Activated CD8-positive, alpha-beta T cell treated with anti-CD3 and anti-CD28 coated beads, Interleukin-2, amount 10 ng/mL, durations not matched to agents 7 days and 5 days (primary cell): ENCODE measurements at regions not wholly inside any gene's neighbourhood (a gene's known extent, or its start where the extent isn't known, plus 50 kb on each side); places are given as distances from the start of the nearest gene placed in this dataset.

ENCODE experiments used
- ATAC-seq: fragments of 150-1000 bp; cut with Tn5 transposase; one replicate; pipeline ENCODE4 v1.10.0; 2021; ENCODE audit warnings: moderate library complexity
- CTCF ChIA-PET: fragments of 350-600 bp; sonication (Branson Sonifier 250); formaldehyde crosslinking; loops from one replicate; lab custom pipeline; 2021; ENCODE audit warnings: antibody characterized with exemption; lab: Charles Lee
- POLR2A ChIA-PET: fragments of 350-600 bp; sonication (Branson Sonifier 250); formaldehyde crosslinking; loops from one replicate; lab custom pipeline; 2021; ENCODE audit warnings: antibody characterized with exemption; lab: Charles Lee
- DNase-seq: peaks from one replicate; pipeline ENCODE4 v3.0.0-alpha.2; 2020
- H3K27ac Mint-ChIP-seq: one replicate; pipeline ENCODE4 v1.8.0; 2021; ENCODE audit warnings: mild to moderate bottlenecking, mixed read lengths
- H3K27me3 Mint-ChIP-seq: one replicate; pipeline ENCODE4 v1.8.0; 2021; ENCODE audit warnings: low read depth, mixed read lengths
- H3K36me3 Mint-ChIP-seq: one replicate; pipeline ENCODE4 v1.8.0; 2021; ENCODE audit warnings: low read depth, mixed read lengths
- H3K4me1 Mint-ChIP-seq: one replicate; pipeline ENCODE4 v1.8.0; 2021; ENCODE audit warnings: low read depth, mixed read lengths
- H3K4me3 Mint-ChIP-seq: one replicate; pipeline ENCODE4 v1.8.0; 2021; ENCODE audit warnings: mild to moderate bottlenecking, mixed read lengths
- H3K9me3 Mint-ChIP-seq: one replicate; pipeline ENCODE4 v1.8.0; 2022; ENCODE audit warnings: mixed read lengths; ENCODE audit not compliant: insufficient read depth

- H3K27me3 Mint-ChIP-seq = peaks cover 22% of the 10 kb centered on the region
- H3K36me3 Mint-ChIP-seq = no peaks in the 10 kb centered on the region
- DNase-seq (no peak), ATAC-seq (no peak)
- POLR2A ChIA-PET = interaction anchor here (1.0 kb wide), 1 partner anchor 223 kb away, joined by 3 read pairs; the partner anchor contains the start of gene CTNNB1
- H3K4me1 Mint-ChIP-seq = peaks cover 29% of the 10 kb centered on the region
- no peak overlapping the region for H3K27ac Mint-ChIP-seq
- H3K9me3 Mint-ChIP-seq = no peaks in the 10 kb centered on the region
- no peak overlapping the region for H3K4me3 Mint-ChIP-seq
- CTCF ChIA-PET = no interaction called here
Observed at GRCh38 chr3:40976241-40976640, 223.1 kb upstream of the CTNNB1 start.

GRCh38 chr3:40978442-40978841, 220.9 kb upstream of the CTNNB1 start:
- Mint-ChIP-seq H3K27ac (no peak overlapping the region), H3K4me1 (peaks cover 13% of the 10 kb centered on the region), H3K4me3 (no peak overlapping the region), H3K27me3 (peaks cover 34% of the 10 kb centered on the region), H3K9me3 (no peaks in the 10 kb centered on the region), H3K36me3 (no peaks in the 10 kb centered on the region)
- POLR2A ChIA-PET = no interaction called here
- no peak for DNase-seq
- ATAC-seq = no peak
- CTCF ChIA-PET = interaction anchor here (0.7 kb wide), 1 partner anchor 1100 kb away, joined by 3 read pairs; no protein-coding TSS in a partner anchor

GRCh38 chr3:40979962-40980361, 219.3 kb upstream of the CTNNB1 start:
- Mint-ChIP-seq H3K4me1 (peaks cover 10% of the 10 kb centered on the region), H3K4me3 (no peak overlapping the region), H3K27me3 (peaks cover 40% of the 10 kb centered on the region), H3K9me3 (no peaks in the 10 kb centered on the region), H3K27ac (no peak overlapping the region), H3K36me3 (no peaks in the 10 kb centered on the region)
- POLR2A ChIA-PET = no interaction called here
- ATAC-seq (no peak), DNase-seq (no peak)
- CTCF ChIA-PET = interaction anchor here (0.9 kb wide), 1 partner anchor 395 kb away, joined by 3 read pairs; no protein-coding TSS in a partner anchor

- ChIA-PET CTCF (interaction anchor here (0.9 kb wide), 1 partner anchor 396 kb away, joined by 3 read pairs; no protein-coding TSS in a partner anchor), POLR2A (no interaction called here)
- Mint-ChIP-seq H3K9me3 (no peaks in the 10 kb centered on the region), H3K27ac (no peak overlapping the region), H3K36me3 (no peaks in the 10 kb centered on the region), H3K4me1 (peaks cover 10% of the 10 kb centered on the region), H3K27me3 (peaks cover 40% of the 10 kb centered on the region), H3K4me3 (no peak overlapping the region)
- ATAC-seq = no peak
- DNase-seq = peak; percentile 38
Observed at GRCh38 chr3:40980467-40980866, 218.8 kb upstream of the CTNNB1 start.

- no peak overlapping the region for H3K27ac Mint-ChIP-seq
- POLR2A ChIA-PET = interaction anchor here (1.4 kb wide), 1 partner anchor 214 kb away, joined by 3 read pairs; the partner anchor contains the start of gene CTNNB1
- H3K27me3 Mint-ChIP-seq = peaks cover 41% of the 10 kb centered on the region
- ATAC-seq = no peak
- H3K4me3 Mint-ChIP-seq = no peak overlapping the region
- DNase-seq = no peak
- H3K4me1 Mint-ChIP-seq = peaks cover 10% of the 10 kb centered on the region
- CTCF ChIA-PET = no interaction called here
- H3K9me3 Mint-ChIP-seq = no peaks in the 10 kb centered on the region
- H3K36me3 Mint-ChIP-seq = no peaks in the 10 kb centered on the region
Observed at GRCh38 chr3:40985195-40985594, 214.1 kb upstream of the CTNNB1 start.

DNA sequence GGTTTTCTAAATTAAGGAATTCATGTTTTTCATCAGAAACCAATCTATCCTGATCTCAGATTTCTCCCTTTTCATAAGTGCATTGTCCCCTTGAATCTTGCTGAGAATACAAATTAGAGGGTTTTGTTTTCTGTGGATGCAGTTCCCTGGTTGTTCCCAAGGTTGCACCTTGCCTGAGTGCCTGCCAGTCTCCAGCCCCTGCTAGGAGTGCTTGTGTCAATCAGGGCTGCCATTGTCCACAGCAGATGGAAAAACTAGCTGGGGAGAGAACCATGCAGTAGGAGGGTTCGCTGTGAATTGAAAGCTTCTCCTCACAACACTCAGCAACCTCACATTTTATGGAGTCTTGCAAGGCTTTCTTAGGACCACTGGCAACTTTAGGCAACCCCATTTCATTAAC, 210.8 kb upstream of the CTNNB1 start:
- H3K9me3 Mint-ChIP-seq = no peaks in the 10 kb centered on the region
- no peak overlapping the region for H3K27ac Mint-ChIP-seq
- POLR2A ChIA-PET = no interaction called here
- H3K4me3 Mint-ChIP-seq = no peak overlapping the region
- CTCF ChIA-PET = no interaction called here
- H3K27me3 Mint-ChIP-seq = peaks cover 34% of the 10 kb centered on the region
- H3K36me3 Mint-ChIP-seq = no peaks in the 10 kb centered on the region
- DNase-seq = no peak
- H3K4me1 Mint-ChIP-seq = no peaks in the 10 kb centered on the region
- no peak for ATAC-seq

GRCh38 chr3:40989141-40990061, 209.9 kb upstream of the CTNNB1 start:
- ChIA-PET CTCF (no interaction called here), POLR2A (no interaction called here)
- Mint-ChIP-seq H3K9me3 (no peaks in the 10 kb centered on the region), H3K36me3 (no peaks in the 10 kb centered on the region), H3K27ac (no peak overlapping the region), H3K4me1 (no peaks in the 10 kb centered on the region), H3K27me3 (peaks cover 27% of the 10 kb centered on the region), H3K4me3 (no peak overlapping the region)
- DNase-seq (no peak), ATAC-seq (no peak)

DNA sequence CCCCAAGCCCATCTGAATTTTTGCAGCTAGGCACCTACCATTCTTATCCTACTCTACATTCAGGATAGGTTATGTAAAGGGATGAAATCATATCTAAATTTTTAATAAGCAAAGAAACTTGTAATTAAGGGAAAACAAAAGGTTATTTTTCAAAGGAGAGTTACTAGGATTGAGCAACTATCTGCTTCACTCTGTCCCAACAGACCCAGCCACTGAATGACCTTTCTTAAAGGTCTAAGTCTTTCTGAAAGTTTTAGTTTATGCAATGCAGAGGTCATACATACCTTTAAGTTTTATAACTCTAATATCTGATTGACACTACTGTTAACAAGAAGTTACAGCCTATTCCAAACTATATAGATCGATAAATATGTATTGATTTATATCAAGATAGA, 209.2 kb upstream of the CTNNB1 start:
- DNase-seq = no peak
- Mint-ChIP-seq H3K27me3 (peaks cover 24% of the 10 kb centered on the region), H3K4me1 (no peaks in the 10 kb centered on the region), H3K4me3 (no peak overlapping the region), H3K27ac (no peak overlapping the region), H3K9me3 (no peaks in the 10 kb centered on the region), H3K36me3 (no peaks in the 10 kb centered on the region)
- ChIA-PET CTCF (no interaction called here), POLR2A (no interaction called here)
- ATAC-seq = no peak

DNA sequence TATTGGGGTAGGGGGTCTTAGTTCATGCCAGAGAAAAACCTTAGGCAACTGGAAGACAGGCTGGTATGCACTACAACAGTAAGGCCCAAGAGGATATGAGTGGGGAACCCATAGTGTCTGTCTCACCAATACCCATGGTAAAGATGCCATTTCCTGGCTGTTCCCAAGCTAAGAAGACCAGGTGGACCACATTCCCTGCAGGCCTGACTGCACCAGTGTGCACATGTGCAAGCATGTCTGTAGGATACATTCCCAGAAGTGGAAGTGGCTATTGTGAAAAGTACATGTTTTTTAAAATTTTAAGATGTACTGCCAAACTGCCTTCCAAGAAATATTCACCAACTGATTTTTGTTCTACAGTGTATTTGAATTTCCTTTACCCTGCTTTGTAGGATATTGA, 207.3 kb upstream of the CTNNB1 start:
- Mint-ChIP-seq H3K9me3 (no peaks in the 10 kb centered on the region), H3K4me1 (no peaks in the 10 kb centered on the region), H3K36me3 (no peaks in the 10 kb centered on the region), H3K4me3 (no peak overlapping the region), H3K27ac (no peak overlapping the region), H3K27me3 (peaks cover 14% of the 10 kb centered on the region)
- ChIA-PET CTCF (no interaction called here), POLR2A (no interaction called here)
- DNase-seq (no peak), ATAC-seq (no peak)

GRCh38 chr3:40994611-40995010, 204.7 kb upstream of the CTNNB1 start:
- Mint-ChIP-seq H3K36me3 (no peaks in the 10 kb centered on the region), H3K27me3 (peaks cover 7% of the 10 kb centered on the region), H3K4me3 (no peak overlapping the region), H3K9me3 (no peaks in the 10 kb centered on the region), H3K27ac (no peak overlapping the region), H3K4me1 (no peaks in the 10 kb centered on the region)
- no peak for ATAC-seq
- ChIA-PET POLR2A (no interaction called here), CTCF (no interaction called here)
- no peak for DNase-seq

DNA sequence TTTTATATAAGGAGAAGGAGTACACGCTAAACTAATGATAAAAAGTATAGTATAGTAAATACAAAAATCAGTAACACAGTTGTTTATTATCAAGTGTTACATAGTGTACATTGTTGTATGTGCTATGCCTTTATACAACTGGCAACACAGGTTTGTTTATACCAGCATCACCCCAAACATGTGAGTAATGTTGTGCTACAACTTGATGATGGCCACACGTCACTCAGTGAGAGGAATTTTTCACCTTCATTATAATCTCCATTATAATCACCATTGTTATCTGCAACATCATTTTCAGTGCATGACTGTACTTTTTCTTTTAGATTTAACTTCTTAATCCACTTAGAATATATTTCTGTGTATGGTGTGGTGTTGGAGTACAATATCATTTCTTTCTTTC, 204.0 kb upstream of the CTNNB1 start:
- Mint-ChIP-seq H3K27ac (no peak overlapping the region), H3K4me3 (no peak overlapping the region), H3K4me1 (no peaks in the 10 kb centered on the region), H3K9me3 (no peaks in the 10 kb centered on the region), H3K36me3 (no peaks in the 10 kb centered on the region), H3K27me3 (peaks cover 7% of the 10 kb centered on the region)
- POLR2A ChIA-PET = no interaction called here
- DNase-seq (no peak), ATAC-seq (no peak)
- CTCF ChIA-PET = no interaction called here

DNA sequence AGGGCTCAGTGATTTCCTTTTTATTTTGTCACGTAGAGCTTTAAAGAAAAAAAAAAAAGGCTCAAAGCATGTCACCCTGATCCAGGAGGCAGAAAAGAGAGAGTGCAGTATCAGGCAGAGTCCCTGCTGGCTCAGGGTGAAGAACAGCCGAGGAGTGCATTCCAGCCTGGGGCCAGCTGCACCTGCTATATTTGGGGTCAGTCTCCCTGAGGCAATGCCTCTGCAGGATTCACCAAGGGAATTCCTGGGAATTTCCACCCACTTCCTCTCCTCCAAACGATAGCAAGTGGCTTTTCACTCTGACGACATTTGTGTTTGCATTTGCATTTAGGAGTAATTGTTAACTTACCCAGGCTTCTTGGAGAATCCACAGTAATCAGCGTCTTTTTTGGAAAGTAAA, 202.9 kb upstream of the CTNNB1 start:
- ATAC-seq (no peak), DNase-seq (no peak)
- Mint-ChIP-seq H3K27me3 (peaks cover 5% of the 10 kb centered on the region), H3K27ac (no peak overlapping the region), H3K4me3 (no peak overlapping the region), H3K36me3 (no peaks in the 10 kb centered on the region), H3K4me1 (no peaks in the 10 kb centered on the region), H3K9me3 (no peaks in the 10 kb centered on the region)
- POLR2A ChIA-PET = no interaction called here
- CTCF ChIA-PET = no interaction called here
